ENCODE measurements at regions not wholly inside any gene's neighbourhood (a gene's known extent, or its start where the extent isn't known, plus 50 kb on each side); places are given as distances from the start of the nearest gene placed in this dataset.

- POLR2A ChIA-PET: no interaction called here
- H3K27ac Mint-ChIP-seq: no peak overlapping the region
- intact Hi-C loops (cut with micrococcal nuclease): no loop called here
- no peaks in the 10 kb centered on the region for H3K4me1 Mint-ChIP-seq
- H3K27me3 Mint-ChIP-seq: peaks cover 3% of the 10 kb centered on the region
- TF ChIP-seq CTCF (IDR thresholded peaks at IDR 0.05): no peak
- H3K4me3 Mint-ChIP-seq: no peak overlapping the region
- ATAC-seq (ENCODE audit: low read depth) (no peak), DNase-seq (no peak)
- H3K9me3 Mint-ChIP-seq: peaks cover 5% of the 10 kb centered on the region
- H3K36me3 Mint-ChIP-seq (ENCODE audit: low read depth): no peaks in the 10 kb centered on the region
- CTCF ChIA-PET: no interaction called here
Measured at GRCh38 chr6:44682987-44683779, 295.7 kb downstream of the CDC5L start.

- Mint-ChIP-seq H3K27me3 (peaks cover 8% of the 10 kb centered on the region), H3K4me1 (no peaks in the 10 kb centered on the region), H3K4me3 (no peak overlapping the region), H3K27ac (no peak overlapping the region), H3K36me3 (ENCODE audit: low read depth) (no peaks in the 10 kb centered on the region), H3K9me3 (peaks cover 5% of the 10 kb centered on the region)
- intact Hi-C loops (cut with micrococcal nuclease): no loop called here
- CTCF ChIA-PET: no interaction called here
- no peak for ATAC-seq (ENCODE audit: low read depth)
- no peak for DNase-seq
- POLR2A ChIA-PET: no interaction called here
- no peak for TF ChIP-seq CTCF (IDR thresholded peaks at IDR 0.05)
Measured at GRCh38 chr6:44685213-44685612, 297.7 kb downstream of the CDC5L start.

DNA sequence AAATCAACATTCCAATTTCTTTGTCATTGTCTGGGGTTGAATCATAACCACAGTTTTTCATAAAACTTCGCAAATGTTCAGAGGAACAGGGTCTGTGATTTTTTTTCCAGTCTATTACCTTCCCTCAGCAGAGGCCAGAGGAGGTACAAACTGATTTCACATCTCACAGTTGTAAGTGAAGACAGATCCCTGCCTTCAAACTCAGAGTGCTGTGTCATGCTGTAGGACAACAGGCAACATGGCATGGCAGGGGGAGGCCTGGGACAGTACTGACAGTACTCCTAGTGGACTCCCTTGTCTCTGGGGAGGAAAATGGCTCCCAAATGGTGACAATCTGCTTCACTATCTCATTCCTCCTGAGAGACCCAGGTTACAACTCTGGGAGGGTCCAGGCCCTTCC lies 308.6 kb downstream of the CDC5L start:
- H3K27me3 Mint-ChIP-seq: no peaks in the 10 kb centered on the region
- TF ChIP-seq CTCF (IDR thresholded peaks at IDR 0.05): no peak
- no peaks in the 10 kb centered on the region for H3K36me3 Mint-ChIP-seq (ENCODE audit: low read depth)
- POLR2A ChIA-PET: no interaction called here
- DNase-seq (no peak), ATAC-seq (ENCODE audit: low read depth) (no peak)
- CTCF ChIA-PET: no interaction called here
- H3K9me3 Mint-ChIP-seq: no peaks in the 10 kb centered on the region
- H3K4me1 Mint-ChIP-seq: no peaks in the 10 kb centered on the region
- intact Hi-C loops (cut with micrococcal nuclease): no loop called here
- no peak overlapping the region for H3K27ac Mint-ChIP-seq
- H3K4me3 Mint-ChIP-seq: no peak overlapping the region

DNA sequence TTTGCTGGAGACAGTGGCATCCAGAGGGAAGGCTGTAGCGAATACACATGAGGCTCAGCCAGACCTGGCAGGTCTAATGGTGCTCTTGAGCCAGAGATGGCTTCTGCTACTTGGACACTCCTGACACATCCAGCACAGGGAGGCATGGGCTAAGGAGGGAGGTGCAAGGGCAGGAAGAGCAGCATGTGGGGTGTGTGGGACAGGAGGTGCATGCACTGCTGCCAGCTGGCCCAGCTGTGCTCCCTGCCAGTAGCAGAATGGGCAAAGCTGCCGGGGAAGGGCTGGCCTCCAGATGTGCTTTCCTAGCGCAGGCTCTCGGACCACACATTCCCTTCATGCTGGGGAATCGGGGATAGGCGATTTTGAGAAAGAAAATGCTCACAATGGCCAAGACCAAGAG lies 309.2 kb downstream of the CDC5L start:
- ChIA-PET CTCF (no interaction called here), POLR2A (no interaction called here)
- intact Hi-C loops (cut with micrococcal nuclease): no loop called here
- Mint-ChIP-seq H3K4me1 (no peaks in the 10 kb centered on the region), H3K4me3 (no peak overlapping the region), H3K9me3 (no peaks in the 10 kb centered on the region), H3K27me3 (peaks cover 3% of the 10 kb centered on the region), H3K27ac (no peak overlapping the region), H3K36me3 (ENCODE audit: low read depth) (no peaks in the 10 kb centered on the region)
- ATAC-seq (ENCODE audit: low read depth): no peak
- DNase-seq: no peak
- TF ChIP-seq CTCF (IDR thresholded peaks at IDR 0.05): no peak

DNA sequence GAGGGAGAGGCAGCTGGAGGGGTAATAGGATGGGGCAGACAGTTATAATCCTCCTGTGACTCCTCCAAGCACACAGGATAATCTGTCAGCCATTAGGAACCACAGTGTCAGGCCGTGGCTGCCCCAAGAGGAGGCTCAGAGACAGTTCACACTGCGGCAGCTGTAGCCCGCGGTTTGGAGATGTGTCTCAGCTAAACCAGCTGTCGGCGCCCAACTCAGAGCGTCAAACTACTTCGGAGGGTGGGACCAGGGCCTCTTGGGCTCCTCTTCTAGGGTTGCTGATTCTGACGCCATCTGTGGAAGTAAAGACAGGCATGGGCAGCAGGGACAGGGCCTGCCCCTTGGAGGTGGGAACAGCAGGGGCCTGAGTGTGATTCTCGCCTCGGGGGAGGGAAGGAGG lies 309.8 kb downstream of the CDC5L start:
- no peak overlapping the region for H3K4me3 Mint-ChIP-seq
- H3K27ac Mint-ChIP-seq: no peak overlapping the region
- ATAC-seq (ENCODE audit: low read depth): no peak
- intact Hi-C loops (cut with micrococcal nuclease): no loop called here
- H3K27me3 Mint-ChIP-seq: peaks cover 3% of the 10 kb centered on the region
- TF ChIP-seq CTCF (IDR thresholded peaks at IDR 0.05): no peak
- H3K4me1 Mint-ChIP-seq: no peaks in the 10 kb centered on the region
- no peaks in the 10 kb centered on the region for H3K36me3 Mint-ChIP-seq (ENCODE audit: low read depth)
- DNase-seq: no peak
- ChIA-PET CTCF (no interaction called here), POLR2A (no interaction called here)
- H3K9me3 Mint-ChIP-seq: no peaks in the 10 kb centered on the region
